ENCODE measurements at regions not wholly inside any gene's neighbourhood (a gene's known extent, or its start where the extent isn't known, plus 50 kb on each side); places are given as distances from the start of the nearest gene placed in this dataset.

DNA sequence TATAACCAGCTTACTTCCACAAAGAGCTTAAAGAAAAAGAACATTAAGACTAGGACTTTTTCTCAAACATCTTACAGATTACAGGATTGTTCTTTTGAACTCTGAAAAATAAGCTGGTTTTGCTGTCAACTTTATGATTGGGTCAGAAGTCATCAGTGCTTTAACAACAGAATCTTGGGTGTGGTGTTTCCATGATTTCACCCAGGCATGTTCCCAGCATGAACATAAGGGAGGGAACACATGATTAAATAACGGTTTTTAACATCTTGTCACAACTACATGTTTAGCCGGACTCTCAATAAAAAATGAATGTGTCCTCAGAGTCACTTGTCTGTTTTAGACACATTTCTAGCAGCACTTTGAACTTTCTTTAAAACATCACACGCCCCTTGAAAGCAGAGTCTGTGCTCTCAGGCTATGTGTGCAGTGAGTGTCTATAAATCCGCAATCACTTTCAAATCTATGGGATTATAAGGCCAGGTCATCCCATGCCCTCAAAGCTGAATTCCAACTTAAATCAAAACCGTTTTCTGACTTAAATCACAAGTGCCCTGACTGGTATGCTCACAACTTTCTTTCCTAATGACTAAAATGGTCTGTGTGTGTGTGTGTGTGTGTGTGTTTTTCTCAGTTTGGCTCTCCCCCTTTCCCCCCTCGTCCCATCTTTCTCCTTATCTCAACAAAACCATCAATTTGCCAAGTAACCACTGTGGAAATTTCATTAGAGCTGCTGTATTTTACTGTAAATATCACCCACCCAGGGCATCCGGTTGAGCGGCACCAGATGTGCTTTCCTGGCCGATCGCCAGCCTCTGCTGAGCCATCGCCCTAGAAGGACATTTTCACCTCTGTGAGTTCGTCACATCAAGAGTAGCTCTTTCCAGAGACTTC lies 216.8 kb upstream of the DTNBP1 start:
- DNase-seq (ENCODE audit: low read depth in 1 of 2, low spot score in 1 of 2) = peak; percentile 11 to 42

DNA sequence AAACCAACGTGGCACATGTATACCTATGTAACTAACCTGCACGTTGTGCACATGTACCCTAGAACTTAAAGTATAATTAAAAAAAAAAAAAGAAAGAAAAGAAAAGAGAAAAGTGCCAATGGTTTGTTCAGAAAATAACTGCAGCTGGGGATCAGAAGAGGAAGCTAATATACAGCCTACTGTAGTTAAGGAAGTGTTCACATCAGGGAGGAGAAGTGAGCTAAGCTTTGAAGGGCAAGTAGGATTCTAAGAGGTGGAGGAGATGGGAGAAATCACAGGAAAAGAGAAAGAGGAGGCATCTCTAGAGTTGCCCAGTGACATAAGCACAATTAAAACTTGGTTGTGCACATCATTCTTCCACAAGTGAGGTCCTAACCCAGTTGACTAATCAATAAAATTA lies 214.4 kb upstream of the DTNBP1 start:
- no peak for DNase-seq (ENCODE audit: low read depth in 1 of 2, low spot score in 1 of 2)

GRCh38 chr6:15876406-15876805 lies 213.6 kb upstream of the DTNBP1 start:
- DNase-seq (ENCODE audit: low read depth in 1 of 2, low spot score in 1 of 2) = no peak

- DNase-seq (ENCODE audit: low read depth in 1 of 2, low spot score in 1 of 2) = no peak
These were observed 213.0 kb upstream of the DTNBP1 start for GRCh38 chr6:15875797-15876196.

GRCh38 chr6:15874821-15875220 lies 212.0 kb upstream of the DTNBP1 start:
- DNase-seq (ENCODE audit: low read depth in 1 of 2, low spot score in 1 of 2) = no peak

- DNase-seq (ENCODE audit: low read depth in 1 of 2, low spot score in 1 of 2) = no peak
These were observed 211.5 kb upstream of the DTNBP1 start for GRCh38 chr6:15874326-15874725.

DNA sequence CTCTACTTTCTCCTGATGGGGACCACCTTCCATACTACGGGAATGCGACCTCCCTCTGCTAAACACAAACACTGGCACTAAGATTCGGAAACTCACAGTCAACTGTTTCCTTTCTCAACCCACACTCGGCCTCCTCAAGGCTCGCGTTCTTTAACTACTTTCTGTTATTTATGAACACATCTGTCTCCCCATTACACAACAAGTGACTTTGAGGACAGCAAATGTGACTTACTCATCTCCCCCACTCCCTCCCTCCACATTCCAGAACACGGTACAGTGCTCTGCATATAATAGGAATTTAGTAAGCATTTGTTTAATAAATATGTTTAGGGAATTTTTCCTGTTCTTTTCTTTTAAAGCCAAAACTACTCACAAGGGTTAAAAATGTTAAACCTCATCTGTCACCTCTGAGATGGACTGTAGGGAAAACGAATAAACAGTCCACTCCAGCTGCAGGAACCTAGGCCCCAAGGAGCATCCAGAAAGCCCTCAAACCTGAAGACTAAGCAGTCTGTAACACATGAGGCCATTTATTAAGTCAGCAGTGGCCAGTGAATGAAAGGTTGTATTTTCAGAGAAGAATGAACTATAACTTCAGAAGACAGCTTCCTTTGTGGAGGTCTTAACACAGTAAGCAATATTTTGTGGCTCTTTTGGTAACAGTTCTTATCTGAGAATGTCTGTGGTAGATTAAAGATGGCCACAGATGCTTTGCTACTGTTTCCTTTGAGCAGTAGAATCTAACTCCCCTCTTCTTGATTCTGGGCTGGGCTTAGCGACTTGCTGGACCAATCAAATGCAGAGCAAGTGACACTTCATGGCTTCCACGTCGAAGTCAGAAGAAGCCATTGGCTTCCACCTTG lies 209.6 kb upstream of the DTNBP1 start:
- DNase-seq (ENCODE audit: low read depth in 1 of 2, low spot score in 1 of 2) = no peak

DNA sequence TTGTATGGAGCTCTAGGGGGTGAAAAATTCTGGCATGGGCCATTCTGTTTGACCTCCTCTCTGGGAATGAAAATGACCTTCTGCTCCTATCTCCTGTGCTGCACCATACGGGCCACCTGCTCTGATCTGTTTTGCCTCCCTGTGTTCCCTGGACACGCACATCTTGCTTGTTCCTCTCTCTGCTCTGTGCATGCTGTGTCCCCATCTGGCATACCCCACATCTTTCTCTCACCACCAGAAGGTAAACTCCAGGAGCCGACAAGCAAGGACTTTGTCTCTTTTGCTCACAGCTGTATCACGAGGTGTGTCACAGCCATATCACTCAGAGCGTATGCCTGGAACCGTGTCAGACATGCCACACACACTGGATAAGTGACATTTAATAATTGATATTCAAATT lies 208.4 kb upstream of the DTNBP1 start:
- DNase-seq (ENCODE audit: low read depth in 1 of 2, low spot score in 1 of 2) = no peak

DNA sequence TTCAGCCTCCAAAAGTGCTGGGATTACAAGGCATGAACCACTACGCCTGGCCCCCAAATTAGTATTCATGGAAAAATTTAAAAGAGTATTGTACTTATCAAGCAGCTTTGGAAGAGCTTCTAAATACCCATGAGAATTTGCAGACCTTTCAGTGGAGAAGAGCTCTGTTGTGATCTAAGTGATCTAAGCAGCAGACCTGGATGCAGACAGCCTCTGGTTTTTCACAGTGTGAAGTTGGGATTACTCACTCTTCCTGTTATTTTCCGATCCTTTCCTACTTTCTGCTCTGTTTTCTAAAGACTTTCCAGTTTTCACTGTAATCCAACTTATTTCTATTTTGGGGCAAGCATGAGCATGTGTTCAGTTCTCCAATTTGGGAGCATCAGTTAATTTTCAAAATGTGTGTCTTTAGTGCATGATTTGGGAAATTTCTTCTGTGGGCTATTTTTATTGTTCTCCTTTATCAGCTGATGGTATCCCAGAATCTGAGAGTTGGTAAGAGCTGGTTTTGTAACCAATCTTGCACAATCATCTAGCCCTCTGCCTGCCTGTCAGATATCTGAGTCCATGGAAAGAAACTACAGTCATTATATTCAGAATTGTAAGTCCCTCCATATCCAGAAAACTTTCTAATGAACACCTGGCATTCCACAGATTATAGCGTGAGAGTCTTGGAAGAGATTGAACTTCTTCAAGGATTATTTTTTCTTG lies 207.7 kb upstream of the DTNBP1 start:
- no peak for DNase-seq (ENCODE audit: low read depth in 1 of 2, low spot score in 1 of 2)

DNA sequence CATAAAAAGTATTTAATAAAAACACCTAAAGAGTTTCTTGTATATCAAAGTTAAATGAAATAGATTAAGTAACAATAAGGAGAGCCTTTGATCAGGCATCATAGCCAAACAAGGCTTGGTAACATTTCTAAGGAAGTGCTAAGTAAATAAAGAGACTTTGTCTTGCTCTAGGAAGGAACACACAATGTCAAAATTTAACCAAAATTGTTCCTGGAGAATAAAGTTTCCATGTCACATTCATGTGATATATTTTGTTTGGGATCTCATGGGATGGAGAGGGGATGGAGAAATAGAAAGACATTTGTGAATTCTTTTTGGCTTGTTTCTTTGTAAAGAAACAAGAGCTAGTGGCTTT lies 201.9 kb upstream of the DTNBP1 start:
- no peak for DNase-seq (ENCODE audit: low read depth in 1 of 2, low spot score in 1 of 2)

GRCh38 chr6:15864038-15864707 lies 201.3 kb upstream of the DTNBP1 start:
- no peak for DNase-seq (ENCODE audit: low read depth in 1 of 2, low spot score in 1 of 2)

- DNase-seq (ENCODE audit: low read depth in 1 of 2, low spot score in 1 of 2) = no peak
These were observed 200.0 kb upstream of the DTNBP1 start for GRCh38 chr6:15862810-15863209.

- no peak for DNase-seq (ENCODE audit: low read depth in 1 of 2, low spot score in 1 of 2)
These were observed 198.7 kb upstream of the DTNBP1 start for GRCh38 chr6:15861486-15861885.

GRCh38 chr6:15854826-15855710 lies 192.2 kb upstream of the DTNBP1 start:
- no peak for DNase-seq (ENCODE audit: low read depth in 1 of 2, low spot score in 1 of 2)

DNA sequence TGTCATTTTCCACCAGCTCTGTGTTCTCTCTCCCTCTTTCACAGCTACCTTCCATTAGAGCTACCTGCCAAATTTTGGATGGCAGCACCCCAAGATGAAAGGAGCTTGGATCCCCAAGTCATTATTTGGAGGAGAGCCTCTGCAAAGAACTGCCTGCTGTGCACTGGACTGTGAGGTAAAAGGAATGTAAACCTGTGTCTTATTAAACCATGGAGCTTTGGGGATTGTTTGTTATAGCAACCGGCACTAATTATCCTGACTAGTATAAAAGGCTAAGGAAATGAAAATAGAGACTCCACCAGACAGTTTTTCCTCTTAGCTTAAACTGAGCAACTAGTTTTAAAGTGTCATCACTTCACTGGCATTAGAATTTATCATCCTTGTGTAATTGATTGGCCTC lies 191.6 kb upstream of the DTNBP1 start:
- DNase-seq (ENCODE audit: low read depth in 1 of 2, low spot score in 1 of 2) = no peak

- DNase-seq (ENCODE audit: low read depth in 1 of 2, low spot score in 1 of 2) = no peak
These were observed 190.4 kb upstream of the DTNBP1 start for GRCh38 chr6:15853259-15853658.

DNA sequence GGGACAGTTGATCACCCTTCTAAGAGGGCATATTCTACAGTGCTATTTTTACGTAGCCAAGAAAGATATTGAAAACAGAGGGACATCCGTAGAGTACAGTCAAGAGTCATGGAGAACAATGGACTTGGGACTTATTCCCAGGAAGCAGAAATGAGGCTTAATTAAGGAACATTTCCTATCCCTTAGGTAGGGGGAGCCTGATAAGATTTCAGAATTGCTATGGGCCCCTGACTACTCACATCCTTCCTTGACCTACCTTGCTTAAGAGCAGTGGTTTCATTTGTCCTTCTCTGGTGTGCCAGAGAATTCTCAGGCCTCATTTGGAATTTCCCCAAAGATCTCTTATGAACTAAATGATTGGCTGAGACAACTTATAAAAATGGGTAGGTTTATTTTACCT lies 189.5 kb upstream of the DTNBP1 start:
- DNase-seq (ENCODE audit: low read depth in 1 of 2, low spot score in 1 of 2) = no peak

GRCh38 chr6:15849395-15849794 lies 186.6 kb upstream of the DTNBP1 start:
- no peak for DNase-seq (ENCODE audit: low read depth in 1 of 2, low spot score in 1 of 2)

- DNase-seq (ENCODE audit: low read depth in 1 of 2, low spot score in 1 of 2) = no peak
These were observed 182.7 kb upstream of the DTNBP1 start for GRCh38 chr6:15845492-15845891.

DNA sequence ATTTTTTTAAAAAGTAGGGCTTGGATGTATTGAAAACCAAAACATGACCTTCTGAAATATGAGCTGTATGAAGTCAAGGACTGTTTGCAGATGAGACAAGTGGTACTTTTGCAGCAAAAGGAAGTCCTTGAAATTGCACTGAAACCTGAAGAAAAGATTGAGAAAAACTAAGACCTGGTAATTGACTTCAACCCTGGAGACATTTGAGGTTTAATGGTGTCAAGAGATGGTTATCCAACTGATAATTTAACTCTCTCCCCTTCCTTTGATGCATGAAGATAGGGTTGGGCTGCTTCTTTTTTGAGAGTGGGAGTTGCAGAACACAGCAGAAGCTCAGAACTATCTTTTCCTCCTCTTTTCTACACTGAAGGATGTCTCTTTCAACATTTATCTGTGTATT lies 180.9 kb upstream of the DTNBP1 start:
- no peak for DNase-seq (ENCODE audit: low read depth in 1 of 2, low spot score in 1 of 2)

All from activated CD4-positive, alpha-beta T cell treated with anti-CD3 and anti-CD28 coated beads, Interleukin-2, amount 50 U/mL, for 24 hours (primary cell).